ENCODE measurements at regions not wholly inside any gene's neighbourhood (a gene's known extent, or its start where the extent isn't known, plus 50 kb on each side); places are given as distances from the start of the nearest gene placed in this dataset.

- no peak for DNase-seq
These were observed 324.2 kb downstream of the SH2D4B start for GRCh38 chr10:80861882-80862281.

GRCh38 chr10:80870282-80870681, 332.6 kb downstream of the SH2D4B start:
- no peak for DNase-seq

GRCh38 chr10:80871083-80871482, 333.4 kb downstream of the SH2D4B start:
- DNase-seq: no peak

- DNase-seq: no peak
These were observed 340.6 kb downstream of the SH2D4B start for GRCh38 chr10:80878330-80878729.

GRCh38 chr10:80890146-80890545, 352.4 kb downstream of the SH2D4B start:
- DNase-seq: no peak

- no peak for DNase-seq
These were observed 355.6 kb downstream of the SH2D4B start for GRCh38 chr10:80893256-80893655.

GRCh38 chr10:80894311-80894791, 356.6 kb downstream of the SH2D4B start:
- no peak for DNase-seq

GRCh38 chr10:80894797-80895467, 357.2 kb downstream of the SH2D4B start:
- no peak for DNase-seq

- no peak for DNase-seq
These were observed 358.4 kb downstream of the SH2D4B start for GRCh38 chr10:80896076-80896475.

- DNase-seq: no peak
These were observed 359.3 kb downstream of the SH2D4B start for GRCh38 chr10:80896959-80897358.

GRCh38 chr10:80900661-80901060, 363.0 kb downstream of the SH2D4B start:
- DNase-seq: no peak

- DNase-seq: no peak
These were observed 370.9 kb downstream of the SH2D4B start for GRCh38 chr10:80908611-80909010.

- DNase-seq: no peak
These were observed 371.6 kb downstream of the SH2D4B start for GRCh38 chr10:80909254-80909653.

- DNase-seq: no peak
These were observed 379.9 kb downstream of the SH2D4B start for GRCh38 chr10:80917636-80918035.

- no peak for DNase-seq
These were observed 383.3 kb downstream of the SH2D4B start for GRCh38 chr10:80921032-80921431.

GRCh38 chr10:80924063-80924952, 386.6 kb downstream of the SH2D4B start:
- DNase-seq: peak; percentile 20

GRCh38 chr10:80927419-80928078, 389.8 kb downstream of the SH2D4B start:
- no peak for DNase-seq

GRCh38 chr10:80938903-80939302, 401.2 kb downstream of the SH2D4B start:
- no peak for DNase-seq

- DNase-seq: no peak
These were observed 407.7 kb downstream of the SH2D4B start for GRCh38 chr10:80945264-80945880.

- no peak for DNase-seq
These were observed 408.4 kb downstream of the SH2D4B start for GRCh38 chr10:80946073-80946472.

GRCh38 chr10:80946957-80947726, 409.4 kb downstream of the SH2D4B start:
- no peak for DNase-seq

- no peak for DNase-seq
These were observed 412.1 kb downstream of the SH2D4B start for GRCh38 chr10:80949785-80950184.

Data from NCI-H1694 treated with DMSO at 0.1 percent for 48 hours (cell line).